ENCODE measurements at regions not wholly inside any gene's neighbourhood (a gene's known extent, or its start where the extent isn't known, plus 50 kb on each side); places are given as distances from the start of the nearest gene placed in this dataset.

DNA sequence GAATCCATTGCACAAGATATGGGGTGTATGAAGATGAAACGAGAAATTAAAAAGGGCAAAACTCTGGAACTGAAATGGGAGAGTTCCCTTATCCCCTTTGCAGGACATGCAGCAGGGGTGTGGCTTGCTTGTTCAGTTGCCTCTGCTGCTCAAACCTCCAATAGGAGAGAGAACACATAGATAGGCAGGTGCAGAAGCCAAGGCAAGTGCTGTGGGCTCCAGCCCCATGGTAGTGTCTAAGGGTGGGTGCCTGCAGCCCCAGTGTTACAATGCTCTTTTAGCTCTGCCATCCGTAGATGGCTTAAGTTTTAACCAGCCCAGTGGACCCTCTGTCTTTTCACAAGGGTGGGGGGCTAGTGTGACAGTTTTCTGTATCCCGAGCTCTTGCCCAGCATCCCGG, 69.7 kb downstream of the CMAS start:
- no peaks in the 10 kb centered on the region for H3K9me2 ChIP-seq
- H4K20me1 ChIP-seq (ENCODE audit: insufficient read depth), result no peaks in the 10 kb centered on the region
- no peak for DNase-seq
- H3K27me3 ChIP-seq (ENCODE audit: insufficient read depth), result no peaks in the 10 kb centered on the region; the same call in 1 of the 2 replicates
- H2AFZ ChIP-seq (ENCODE audit: low read depth), result no peak overlapping the region
- no peaks in the 10 kb centered on the region for H3K9me3 ChIP-seq
- ChIA-PET CTCF (no interaction called here), POLR2A (no interaction called here)
- no peak overlapping the region for H3K4me3 ChIP-seq (ENCODE audit: low read depth in 2 of 2, low read length in 1 of 2)
- no peaks in the 10 kb centered on the region for H3K36me3 ChIP-seq (replicated peaks in 1 of 2; ENCODE audit: control insufficient read depth in 1 of 2, insufficient read depth in 2 of 2, low read length in 1 of 2)
- no peak overlapping the region for H3K9ac ChIP-seq
- no peak for TF ChIP-seq CHD2 (IDR thresholded peaks at IDR 0.05; ENCODE audit: low read length, partially characterized antibody)
- no peak for TF ChIP-seq SIN3A (IDR thresholded peaks at IDR 0.05; ENCODE audit: borderline replicate concordance, low read depth, low read length)
- TF ChIP-seq, protein P1, sequence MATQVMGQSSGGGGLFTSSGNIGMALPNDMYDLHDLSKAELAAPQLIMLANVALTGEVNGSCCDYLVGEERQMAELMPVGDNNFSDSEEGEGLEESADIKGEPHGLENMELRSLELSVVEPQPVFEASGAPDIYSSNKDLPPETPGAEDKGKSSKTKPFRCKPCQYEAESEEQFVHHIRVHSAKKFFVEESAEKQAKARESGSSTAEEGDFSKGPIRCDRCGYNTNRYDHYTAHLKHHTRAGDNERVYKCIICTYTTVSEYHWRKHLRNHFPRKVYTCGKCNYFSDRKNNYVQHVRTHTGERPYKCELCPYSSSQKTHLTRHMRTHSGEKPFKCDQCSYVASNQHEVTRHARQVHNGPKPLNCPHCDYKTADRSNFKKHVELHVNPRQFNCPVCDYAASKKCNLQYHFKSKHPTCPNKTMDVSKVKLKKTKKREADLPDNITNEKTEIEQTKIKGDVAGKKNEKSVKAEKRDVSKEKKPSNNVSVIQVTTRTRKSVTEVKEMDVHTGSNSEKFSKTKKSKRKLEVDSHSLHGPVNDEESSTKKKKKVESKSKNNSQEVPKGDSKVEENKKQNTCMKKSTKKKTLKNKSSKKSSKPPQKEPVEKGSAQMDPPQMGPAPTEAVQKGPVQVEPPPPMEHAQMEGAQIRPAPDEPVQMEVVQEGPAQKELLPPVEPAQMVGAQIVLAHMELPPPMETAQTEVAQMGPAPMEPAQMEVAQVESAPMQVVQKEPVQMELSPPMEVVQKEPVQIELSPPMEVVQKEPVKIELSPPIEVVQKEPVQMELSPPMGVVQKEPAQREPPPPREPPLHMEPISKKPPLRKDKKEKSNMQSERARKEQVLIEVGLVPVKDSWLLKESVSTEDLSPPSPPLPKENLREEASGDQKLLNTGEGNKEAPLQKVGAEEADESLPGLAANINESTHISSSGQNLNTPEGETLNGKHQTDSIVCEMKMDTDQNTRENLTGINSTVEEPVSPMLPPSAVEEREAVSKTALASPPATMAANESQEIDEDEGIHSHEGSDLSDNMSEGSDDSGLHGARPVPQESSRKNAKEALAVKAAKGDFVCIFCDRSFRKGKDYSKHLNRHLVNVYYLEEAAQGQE (IDR thresholded peaks at IDR 0.05; ENCODE audit: low read depth, low read length), result no peak
- TF ChIP-seq, protein P2, sequence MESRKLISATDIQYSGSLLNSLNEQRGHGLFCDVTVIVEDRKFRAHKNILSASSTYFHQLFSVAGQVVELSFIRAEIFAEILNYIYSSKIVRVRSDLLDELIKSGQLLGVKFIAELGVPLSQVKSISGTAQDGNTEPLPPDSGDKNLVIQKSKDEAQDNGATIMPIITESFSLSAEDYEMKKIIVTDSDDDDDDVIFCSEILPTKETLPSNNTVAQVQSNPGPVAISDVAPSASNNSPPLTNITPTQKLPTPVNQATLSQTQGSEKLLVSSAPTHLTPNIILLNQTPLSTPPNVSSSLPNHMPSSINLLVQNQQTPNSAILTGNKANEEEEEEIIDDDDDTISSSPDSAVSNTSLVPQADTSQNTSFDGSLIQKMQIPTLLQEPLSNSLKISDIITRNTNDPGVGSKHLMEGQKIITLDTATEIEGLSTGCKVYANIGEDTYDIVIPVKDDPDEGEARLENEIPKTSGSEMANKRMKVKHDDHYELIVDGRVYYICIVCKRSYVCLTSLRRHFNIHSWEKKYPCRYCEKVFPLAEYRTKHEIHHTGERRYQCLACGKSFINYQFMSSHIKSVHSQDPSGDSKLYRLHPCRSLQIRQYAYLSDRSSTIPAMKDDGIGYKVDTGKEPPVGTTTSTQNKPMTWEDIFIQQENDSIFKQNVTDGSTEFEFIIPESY (IDR thresholded peaks at IDR 0.05; ENCODE audit: borderline replicate concordance, low read depth), result no peak
- no peak for TF ChIP-seq YY1 (IDR thresholded peaks at IDR 0.05; ENCODE audit: low read depth)
- TF ChIP-seq NFIC (IDR thresholded peaks at IDR 0.05; ENCODE audit: borderline replicate concordance), result no peak
- no peak for TF ChIP-seq RAD21 (IDR thresholded peaks at IDR 0.05; ENCODE audit: low read length)
- TF ChIP-seq, protein P3, sequence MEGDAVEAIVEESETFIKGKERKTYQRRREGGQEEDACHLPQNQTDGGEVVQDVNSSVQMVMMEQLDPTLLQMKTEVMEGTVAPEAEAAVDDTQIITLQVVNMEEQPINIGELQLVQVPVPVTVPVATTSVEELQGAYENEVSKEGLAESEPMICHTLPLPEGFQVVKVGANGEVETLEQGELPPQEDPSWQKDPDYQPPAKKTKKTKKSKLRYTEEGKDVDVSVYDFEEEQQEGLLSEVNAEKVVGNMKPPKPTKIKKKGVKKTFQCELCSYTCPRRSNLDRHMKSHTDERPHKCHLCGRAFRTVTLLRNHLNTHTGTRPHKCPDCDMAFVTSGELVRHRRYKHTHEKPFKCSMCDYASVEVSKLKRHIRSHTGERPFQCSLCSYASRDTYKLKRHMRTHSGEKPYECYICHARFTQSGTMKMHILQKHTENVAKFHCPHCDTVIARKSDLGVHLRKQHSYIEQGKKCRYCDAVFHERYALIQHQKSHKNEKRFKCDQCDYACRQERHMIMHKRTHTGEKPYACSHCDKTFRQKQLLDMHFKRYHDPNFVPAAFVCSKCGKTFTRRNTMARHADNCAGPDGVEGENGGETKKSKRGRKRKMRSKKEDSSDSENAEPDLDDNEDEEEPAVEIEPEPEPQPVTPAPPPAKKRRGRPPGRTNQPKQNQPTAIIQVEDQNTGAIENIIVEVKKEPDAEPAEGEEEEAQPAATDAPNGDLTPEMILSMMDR (IDR thresholded peaks at IDR 0.05), result no peak
- no peak for TF ChIP-seq FOXM1 (IDR thresholded peaks at IDR 0.05; ENCODE audit: low read depth)
- no peak for TF ChIP-seq MXI1 (IDR thresholded peaks at IDR 0.05; ENCODE audit: low read depth, low read length)
- TF ChIP-seq NRF1 (IDR thresholded peaks at IDR 0.05; ENCODE audit: low read depth, low read length), result no peak
- no peak for TF ChIP-seq EP300 (IDR thresholded peaks at IDR 0.05; ENCODE audit: borderline replicate concordance in 1 of 2, low read depth in 1 of 2, low read length in 1 of 2)
- no peak for TF ChIP-seq FOSL2 (IDR thresholded peaks at IDR 0.05; ENCODE audit: borderline replicate concordance, low read depth)
- no peak for TF ChIP-seq TAF1 (IDR thresholded peaks at IDR 0.05; ENCODE audit: borderline replicate concordance, low read depth, low read length)
- 42% methylated on average over 3 of the region's 4 CpGs for WGBS (ENCODE audit: low lambda C conversion rate)
- no peaks in the 10 kb centered on the region; a peak in 1 of 4 replicates for H3K4me1 ChIP-seq (ENCODE audit: control insufficient read depth in 1 of 2, insufficient read depth in 2 of 2, low read depth in 1 of 2, low read length in 1 of 2)
- H3F3A ChIP-seq (replicated peaks; ENCODE audit: insufficient read depth), result no peaks in the 10 kb centered on the region
- H3K4me2 ChIP-seq, result no peak overlapping the region
- no peak overlapping the region for H3K27ac ChIP-seq (ENCODE audit: low read depth in 2 of 2, low read length in 1 of 2)
- no peaks in the 10 kb centered on the region for H3K79me2 ChIP-seq (ENCODE audit: insufficient read depth)

All from SK-N-SH (cell line).